Keratinocyte (primary cell): ENCODE measurements at regions not wholly inside any gene's neighbourhood (a gene's known extent, or its start where the extent isn't known, plus 50 kb on each side); places are given as distances from the start of the nearest gene placed in this dataset.

Experiments used
- CTCF ChIP-seq, 3 experiments: IDR thresholded peaks in 1 of 3; conservative IDR thresholded peaks in 1 of 3; optimal IDR thresholded peaks in 1 of 3; 2 replicates in 2 of 3; 3 replicates in 1 of 3; pipeline versions ENCODE3 to v1.5.1; 2011; ENCODE audit warnings: low read length in 3 of 3, mild to moderate bottlenecking in 3 of 3, moderate library complexity in 2 of 3, control low read depth in 1 of 3, inconsistent platforms in 1 of 3; ENCODE audit not compliant: insufficient read depth in 2 of 3; ENCODE audit errors: extremely low read depth in 1 of 3
- EZH2 ChIP-seq: IDR thresholded peaks from one replicate; pipeline ENCODE4 v1.6.1; 2012; ENCODE audit warnings: inconsistent platforms, mild to moderate bottlenecking, low read length, moderate library complexity

- TF ChIP-seq CTCF (optimal IDR thresholded peaks at IDR 0.05 in 1 of 3, IDR thresholded peaks at IDR 0.05 in 1 of 3, conservative IDR thresholded peaks at IDR 0.05 in 1 of 3; ENCODE audit: extremely low read depth in 1 of 3, insufficient read depth in 2 of 3, low read length in 3 of 3) (no peak), EZH2 (no peak)
Measured at GRCh38 chr3:68089572-68090011, 435.2 kb upstream of the SUCLG2 start.
